ENCODE measurements at regions not wholly inside any gene's neighbourhood (a gene's known extent, or its start where the extent isn't known, plus 50 kb on each side); places are given as distances from the start of the nearest gene placed in this dataset.

DNA sequence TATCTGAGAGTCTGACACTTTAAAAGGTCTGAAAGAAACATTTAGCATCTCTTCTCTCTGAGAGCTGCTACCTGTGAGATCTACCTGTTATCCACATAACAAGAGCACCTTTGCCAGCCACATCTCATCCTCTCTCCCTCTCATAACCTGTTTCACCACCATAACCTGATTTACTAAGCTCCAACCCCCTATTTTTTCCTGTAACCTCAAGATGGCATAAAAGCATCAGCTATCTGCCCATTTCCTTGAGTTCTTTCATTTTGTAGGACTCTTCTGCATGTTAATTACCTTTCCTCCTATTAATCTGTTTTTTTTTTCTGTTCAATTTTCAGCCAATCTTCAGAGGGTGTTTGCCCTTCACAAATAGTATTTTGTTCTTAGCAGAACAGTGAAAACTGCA is 136.5 kb upstream of the KCNK1 start:
- TF ChIP-seq, protein P1, sequence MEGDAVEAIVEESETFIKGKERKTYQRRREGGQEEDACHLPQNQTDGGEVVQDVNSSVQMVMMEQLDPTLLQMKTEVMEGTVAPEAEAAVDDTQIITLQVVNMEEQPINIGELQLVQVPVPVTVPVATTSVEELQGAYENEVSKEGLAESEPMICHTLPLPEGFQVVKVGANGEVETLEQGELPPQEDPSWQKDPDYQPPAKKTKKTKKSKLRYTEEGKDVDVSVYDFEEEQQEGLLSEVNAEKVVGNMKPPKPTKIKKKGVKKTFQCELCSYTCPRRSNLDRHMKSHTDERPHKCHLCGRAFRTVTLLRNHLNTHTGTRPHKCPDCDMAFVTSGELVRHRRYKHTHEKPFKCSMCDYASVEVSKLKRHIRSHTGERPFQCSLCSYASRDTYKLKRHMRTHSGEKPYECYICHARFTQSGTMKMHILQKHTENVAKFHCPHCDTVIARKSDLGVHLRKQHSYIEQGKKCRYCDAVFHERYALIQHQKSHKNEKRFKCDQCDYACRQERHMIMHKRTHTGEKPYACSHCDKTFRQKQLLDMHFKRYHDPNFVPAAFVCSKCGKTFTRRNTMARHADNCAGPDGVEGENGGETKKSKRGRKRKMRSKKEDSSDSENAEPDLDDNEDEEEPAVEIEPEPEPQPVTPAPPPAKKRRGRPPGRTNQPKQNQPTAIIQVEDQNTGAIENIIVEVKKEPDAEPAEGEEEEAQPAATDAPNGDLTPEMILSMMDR (IDR thresholded peaks at IDR 0.05 in 8 of 11, conservative IDR thresholded peaks at IDR 0.05 in 3 of 11), result no peak
- no peak for TF ChIP-seq POLR2A (IDR thresholded peaks at IDR 0.05)

All from spleen (tissue), 7 donors.